HG03457 (cell line): ENCODE measurements at regions not wholly inside any gene's neighbourhood (a gene's known extent, or its start where the extent isn't known, plus 50 kb on each side); places are given as distances from the start of the nearest gene placed in this dataset.
"Not testable (repeated sequence)": the region's sequence is repeated elsewhere in the genome, so short reads cannot be mapped to it uniquely, and the experiment has no call there.

Source experiments
- ATAC-seq: cut with Tn5 transposase; IDR thresholded peaks from one replicate; pipeline ENCODE4 v1.9.1; 2021; ENCODE audit warnings: moderate number of reproducible peaks; ENCODE audit not compliant: unreplicated experiment

DNA sequence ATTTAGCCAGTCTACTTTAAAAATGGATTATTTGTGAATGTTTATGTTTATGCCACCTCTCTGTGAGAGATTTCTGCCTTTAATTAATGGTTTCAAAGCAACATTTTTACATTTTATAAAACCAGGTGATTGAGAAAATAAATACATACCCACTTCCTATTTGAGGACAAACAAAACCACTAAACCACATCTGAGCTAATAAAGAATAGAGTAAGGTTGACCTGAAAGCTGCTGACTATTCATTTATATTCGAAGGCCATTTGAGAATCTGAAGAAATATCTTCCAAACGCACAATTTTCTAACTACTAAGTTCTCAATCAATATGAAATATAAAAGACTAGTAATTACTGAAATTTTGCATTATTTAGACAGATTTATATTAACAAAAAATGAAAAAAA lies 705.1 kb downstream of the XPNPEP1 start:
- ATAC-seq: no peak

DNA sequence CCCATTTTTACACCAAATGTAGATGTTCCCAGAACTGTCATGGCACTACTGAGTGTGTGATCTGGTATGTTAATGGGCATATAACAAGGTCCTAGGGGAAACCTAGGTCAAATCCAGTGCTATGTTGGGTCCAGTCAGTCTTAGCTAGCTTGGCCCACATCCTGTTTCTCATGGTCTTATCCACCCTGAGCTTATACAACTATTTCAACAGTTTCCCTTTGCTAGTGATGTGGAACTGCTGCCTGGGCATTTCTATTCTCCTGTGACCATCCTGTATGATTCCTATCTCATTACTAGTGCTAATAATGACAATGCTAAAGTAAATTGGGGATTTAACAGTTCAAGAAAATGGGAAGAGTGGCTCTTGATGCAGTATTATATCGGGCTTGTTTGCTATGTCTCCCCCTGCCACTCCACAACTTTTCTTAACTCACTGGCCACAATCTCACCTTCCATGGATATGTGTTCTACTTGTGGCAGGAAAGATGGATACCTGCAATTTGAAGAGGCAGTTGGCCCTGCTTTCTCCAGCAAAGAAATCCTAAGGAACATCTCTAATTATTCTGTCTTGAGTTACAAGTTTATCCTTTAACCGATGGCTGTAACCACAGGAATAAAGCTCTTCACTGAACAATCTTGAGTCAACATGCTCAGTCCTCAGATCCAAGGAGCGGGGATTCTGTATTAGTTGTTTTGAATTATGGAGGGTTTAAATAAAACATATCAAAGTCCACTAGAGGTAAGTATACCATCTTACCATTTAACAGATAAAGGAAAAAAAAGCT lies 707.8 kb downstream of the XPNPEP1 start:
- no peak for ATAC-seq

DNA sequence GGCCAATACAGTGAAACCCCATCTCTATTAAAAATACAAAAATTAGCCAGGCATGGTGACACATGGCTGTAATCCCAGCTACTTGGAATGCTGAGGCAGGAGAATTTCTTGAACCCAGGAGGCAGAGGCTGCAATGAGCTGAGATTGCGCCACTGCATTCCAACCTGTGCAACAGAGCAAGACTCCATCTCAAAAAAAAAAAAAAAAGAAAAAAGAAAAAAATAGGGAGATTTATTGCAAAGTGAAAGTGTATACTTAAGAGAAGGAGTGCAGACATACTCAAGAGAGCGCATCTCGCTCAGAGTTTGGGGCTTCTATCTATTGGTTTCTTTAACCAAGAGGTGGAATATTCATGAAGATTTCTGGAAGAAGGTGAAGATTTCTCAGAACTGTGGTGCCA lies 708.4 kb downstream of the XPNPEP1 start:
- ATAC-seq: not testable (repeated sequence)

DNA sequence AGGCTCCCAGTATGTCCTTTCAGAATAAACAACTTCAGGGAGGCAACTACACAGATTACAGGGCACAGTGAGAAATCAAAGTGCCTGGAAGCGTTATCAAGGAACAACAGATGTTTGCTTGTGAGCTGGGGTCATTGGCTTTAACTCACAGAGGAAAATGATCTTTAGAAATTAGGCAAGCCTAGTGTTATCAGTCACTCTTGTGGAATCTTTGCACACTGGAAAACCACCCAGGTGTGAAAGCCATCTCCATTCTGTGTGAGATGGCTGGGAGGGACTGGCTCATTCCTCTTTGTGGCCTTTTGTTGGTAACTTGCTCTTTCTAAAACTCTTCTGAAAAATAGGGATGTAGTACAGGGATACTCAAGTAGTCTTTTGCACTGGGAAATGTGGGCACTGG lies 716.0 kb downstream of the XPNPEP1 start:
- no peak for ATAC-seq

DNA sequence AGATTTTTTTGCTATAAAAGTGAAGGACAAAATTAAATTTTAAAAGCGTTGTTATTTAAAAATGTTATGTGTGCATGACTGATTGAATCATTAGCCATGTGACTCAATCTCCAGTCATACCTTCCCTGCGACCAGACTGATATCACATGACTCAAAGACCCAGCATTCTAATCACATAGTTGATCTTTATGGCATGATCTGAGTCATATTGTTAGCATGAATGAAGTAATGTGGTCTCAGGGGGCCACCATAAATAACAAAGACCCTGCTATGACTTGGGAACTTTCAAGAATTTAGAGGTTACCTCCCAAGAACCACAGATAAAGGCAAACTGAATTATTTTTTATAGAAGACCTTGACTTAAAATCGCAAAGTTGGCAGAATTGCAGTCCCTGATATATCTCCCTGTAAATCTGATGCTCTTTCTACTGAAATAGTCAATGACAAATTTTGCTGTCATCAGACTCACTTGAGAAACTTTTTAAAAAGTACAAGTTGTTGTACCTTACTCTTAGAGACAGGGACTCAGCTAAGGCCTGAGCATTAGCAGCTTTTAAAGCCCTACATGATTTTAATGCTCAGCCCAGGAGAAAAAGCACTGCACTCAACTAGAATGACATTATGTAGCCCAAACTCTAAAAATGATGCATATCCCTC lies 717.3 kb downstream of the XPNPEP1 start:
- ATAC-seq: no peak

DNA sequence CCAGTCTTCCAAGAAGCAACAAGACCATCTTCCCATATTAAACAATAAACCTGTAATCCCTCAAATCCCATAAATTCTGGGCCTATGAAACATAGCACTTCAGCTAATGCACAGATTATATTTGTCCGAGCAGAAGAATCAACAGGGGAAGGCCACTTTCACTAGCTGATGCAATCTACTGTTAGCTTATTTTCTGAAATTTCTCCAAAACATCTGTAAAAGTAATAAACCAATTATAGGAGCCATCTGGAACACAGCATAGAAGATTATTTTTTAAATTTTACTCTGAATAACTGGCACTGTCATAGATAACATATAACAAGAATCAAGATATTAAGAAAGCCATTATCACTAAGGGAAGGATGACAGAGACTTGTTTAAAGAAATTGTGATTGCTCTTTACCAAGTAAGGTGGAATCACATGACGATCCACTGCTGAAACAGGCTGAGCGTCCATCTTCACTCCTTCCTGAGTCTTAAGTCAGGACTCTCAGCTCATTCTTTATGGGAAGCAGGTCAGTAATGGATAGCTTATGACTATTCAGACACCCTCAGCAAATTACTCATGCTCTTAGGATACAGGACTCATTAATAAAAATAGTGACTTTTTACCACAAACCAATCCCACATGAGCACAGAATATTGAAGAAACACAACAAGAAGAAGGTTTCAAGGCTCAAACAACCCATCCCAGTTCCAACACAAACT lies 719.5 kb downstream of the XPNPEP1 start:
- ATAC-seq: no peak

DNA sequence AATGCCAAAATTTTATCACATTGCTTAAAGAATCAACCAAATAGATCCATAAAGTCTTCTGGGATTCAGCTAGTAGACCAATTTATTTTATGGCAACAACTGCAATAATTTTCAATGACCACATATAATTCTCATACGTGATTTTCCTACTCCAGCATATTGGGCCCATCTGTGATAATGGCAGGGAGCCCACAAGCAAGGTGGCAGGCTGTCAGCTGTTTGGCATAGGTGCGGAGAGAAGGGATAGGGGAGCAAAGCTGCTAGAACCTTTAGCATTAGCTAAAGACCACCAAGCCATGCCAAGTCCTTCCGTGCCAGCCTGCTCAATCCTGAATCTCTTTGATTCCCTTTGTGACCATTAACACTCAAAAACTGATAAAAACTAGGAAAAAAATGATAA lies 721.2 kb downstream of the XPNPEP1 start:
- ATAC-seq: no peak

DNA sequence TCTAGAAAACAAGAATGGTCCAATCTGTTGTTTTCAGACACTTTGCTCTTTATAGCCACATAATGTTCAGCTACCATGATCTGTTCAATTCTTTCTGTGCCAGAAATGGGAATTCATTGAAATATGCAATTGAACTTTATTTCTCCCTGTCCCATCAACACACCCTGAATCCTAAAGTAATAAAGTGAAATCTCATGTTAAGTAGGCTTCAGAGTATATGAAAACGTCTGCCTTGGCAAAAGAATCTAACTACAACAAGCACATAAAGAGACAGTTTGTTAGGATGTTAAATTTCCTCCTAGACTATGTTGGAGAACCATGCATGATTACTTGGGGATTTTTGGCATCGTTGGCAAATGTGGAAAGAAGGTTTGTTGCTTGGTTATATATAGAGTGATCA lies 722.7 kb downstream of the XPNPEP1 start:
- ATAC-seq: no peak

DNA sequence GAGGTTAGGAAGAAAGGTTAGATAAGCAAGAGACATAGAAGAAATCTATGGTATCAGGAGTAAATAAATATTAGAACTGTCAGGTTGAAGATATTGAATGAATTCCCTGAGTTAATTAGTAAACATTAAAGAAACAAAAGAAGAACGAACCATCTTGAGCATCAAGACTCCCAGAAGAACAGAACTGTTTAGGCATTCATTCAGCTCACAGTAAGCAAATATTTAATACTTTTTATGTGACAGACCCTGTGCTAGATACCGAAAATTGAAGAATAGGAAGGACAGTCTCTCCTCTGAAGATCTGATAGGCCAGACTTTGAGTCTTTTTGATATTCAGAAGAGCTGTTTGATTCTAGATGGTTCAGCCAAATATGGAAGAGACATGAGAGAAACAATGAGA lies 731.5 kb downstream of the XPNPEP1 start:
- ATAC-seq: no peak

DNA sequence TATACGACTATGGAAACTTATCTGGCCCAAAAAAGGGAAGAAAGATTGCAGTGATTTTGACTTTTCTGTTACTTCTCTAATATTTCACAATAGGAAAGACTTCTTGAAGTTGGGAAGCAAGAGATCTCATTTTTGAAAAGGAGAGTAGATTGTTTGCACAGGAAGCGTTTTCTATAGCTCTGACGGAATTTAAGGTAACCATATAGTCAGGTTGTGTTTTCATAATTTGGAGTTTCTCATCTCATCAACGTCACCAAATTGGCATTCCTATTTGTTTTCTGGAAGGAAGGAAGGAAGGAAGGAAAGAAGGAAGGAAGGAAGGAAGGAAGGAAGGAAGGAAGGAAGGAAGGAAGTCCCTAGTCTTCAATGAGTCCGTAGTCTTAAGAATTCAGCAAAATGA lies 732.0 kb downstream of the XPNPEP1 start:
- ATAC-seq: no peak

DNA sequence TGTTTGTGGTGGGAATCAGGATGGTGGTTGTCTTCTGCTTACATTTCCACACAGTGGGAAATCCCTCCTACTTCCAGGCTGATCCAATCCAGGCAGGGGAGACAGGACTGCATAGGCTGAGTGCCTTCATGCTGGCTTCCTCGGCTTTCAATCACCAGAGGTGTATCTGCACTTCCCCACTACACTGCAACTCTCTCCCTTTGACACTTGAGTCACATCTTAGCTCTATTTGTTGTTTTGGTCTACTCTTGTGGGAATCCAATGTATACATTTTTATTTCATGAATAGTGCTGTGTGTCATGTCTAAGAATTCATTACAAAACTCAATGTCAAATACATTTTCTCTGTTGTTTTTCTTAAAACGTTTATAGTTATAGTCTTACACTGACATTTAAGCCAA lies 735.6 kb downstream of the XPNPEP1 start:
- ATAC-seq: no peak

DNA sequence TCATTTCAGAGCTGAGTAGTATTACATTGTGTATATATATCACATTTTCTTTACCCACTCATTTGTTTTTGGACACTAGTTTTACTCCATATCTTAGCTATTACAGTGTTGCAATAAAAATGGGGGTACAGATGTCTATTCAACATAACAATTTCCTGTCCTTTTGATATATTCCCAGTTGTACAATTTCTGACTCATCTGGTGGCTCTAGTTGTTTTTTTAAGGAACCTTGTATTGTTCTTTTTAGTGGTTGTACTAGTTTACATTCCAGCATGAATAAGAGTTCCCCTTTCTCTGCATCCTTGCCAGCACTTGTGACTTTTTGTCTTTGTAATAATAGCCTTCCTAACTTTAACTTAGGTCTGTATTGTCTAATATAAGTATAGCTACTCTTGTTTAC lies 739.9 kb downstream of the XPNPEP1 start:
- ATAC-seq: no peak

DNA sequence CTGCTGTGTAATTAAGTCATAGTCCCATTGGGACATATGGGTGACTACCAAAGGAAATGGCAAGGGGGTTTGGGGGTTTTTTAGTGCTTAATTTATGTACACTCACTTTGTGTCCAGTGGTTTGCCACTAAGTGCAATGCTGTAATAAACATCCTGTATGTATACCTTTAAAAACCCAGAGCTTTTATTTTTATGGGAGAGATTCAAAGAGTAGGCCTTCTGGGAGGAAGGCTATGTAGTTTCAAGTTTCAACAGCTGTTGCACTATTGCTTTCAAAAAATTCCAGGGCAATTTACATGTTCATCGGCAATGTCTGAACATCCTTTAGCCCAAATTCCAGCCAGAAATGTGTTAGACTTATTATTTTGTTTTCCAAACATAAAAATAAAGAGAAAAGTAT lies 744.7 kb downstream of the XPNPEP1 start:
- ATAC-seq: no peak

DNA sequence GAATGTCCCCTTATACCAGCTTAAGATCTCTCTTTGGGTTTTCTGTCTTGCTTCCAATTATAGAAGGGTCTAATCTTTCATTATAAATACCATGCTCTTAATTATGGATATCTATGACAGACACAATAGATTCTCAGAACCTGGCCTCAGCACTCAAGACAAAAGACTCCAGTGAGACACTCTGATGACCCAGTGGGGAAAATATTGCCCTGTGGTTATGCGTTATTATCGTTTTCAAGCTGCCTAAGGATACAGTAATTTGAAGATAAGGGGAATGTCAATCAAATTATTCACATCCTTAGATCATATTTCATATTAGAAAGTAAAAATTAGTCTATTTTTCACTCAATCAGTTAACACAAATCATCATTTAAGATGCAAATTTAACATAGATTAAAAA lies 748.8 kb downstream of the XPNPEP1 start:
- ATAC-seq: no peak

DNA sequence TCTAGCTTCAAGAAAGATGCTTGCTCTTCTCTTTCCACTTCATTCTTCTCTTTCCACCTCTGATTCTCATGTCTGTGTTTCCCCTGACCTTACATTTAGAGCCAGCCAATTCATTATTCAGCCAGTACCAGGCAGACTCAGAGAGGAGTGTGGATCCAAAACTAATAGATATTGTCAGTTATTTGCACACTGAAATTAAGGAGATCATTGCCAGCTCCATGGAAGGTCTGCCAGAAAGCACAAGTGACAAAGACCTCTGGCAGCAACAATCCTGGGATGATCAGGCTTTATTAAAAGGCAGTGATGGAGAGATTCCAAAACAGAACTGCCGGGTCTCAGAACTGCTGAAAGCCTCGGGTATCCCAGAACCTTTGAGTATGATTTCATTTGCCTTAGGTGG lies 749.4 kb downstream of the XPNPEP1 start:
- no peak for ATAC-seq

DNA sequence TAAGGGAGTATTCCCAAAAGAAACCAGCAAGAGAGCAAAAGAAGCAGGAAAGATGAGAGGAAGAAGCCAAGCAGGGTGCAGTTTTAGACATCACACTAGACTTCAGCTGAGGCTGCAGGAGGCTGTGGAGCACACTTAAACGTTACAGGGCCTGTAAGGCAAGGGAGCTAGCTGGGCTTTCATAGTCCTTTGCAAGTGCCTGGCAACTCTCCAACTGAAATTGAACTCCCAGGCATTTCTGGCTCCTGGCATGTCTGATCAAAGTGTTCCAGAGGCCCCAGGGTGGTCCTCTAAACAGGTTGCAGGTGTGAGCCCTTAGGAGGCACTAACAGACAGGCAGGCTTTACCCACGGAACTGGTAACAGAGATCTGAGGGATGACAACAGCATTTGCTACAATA lies 750.2 kb downstream of the XPNPEP1 start:
- no peak for ATAC-seq

DNA sequence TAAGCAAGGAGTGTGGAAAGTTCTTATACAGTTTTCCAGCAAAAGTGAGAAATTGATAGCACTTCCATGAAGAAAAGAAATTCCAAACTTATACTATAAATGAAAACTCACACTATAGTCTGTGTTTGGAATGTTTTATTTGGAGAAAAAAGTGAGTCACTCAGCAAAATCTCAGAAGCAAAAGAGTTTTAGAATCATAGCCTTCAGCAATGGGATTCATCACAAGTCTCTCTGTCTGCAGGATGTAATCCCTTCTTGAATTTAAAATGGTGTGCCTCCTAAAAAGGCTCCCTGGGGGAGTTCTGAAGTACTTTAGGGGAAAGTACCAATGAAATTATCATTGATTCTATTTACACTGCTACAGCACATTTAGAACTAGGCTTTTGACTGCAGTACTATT lies 756.4 kb downstream of the XPNPEP1 start:
- no peak for ATAC-seq

DNA sequence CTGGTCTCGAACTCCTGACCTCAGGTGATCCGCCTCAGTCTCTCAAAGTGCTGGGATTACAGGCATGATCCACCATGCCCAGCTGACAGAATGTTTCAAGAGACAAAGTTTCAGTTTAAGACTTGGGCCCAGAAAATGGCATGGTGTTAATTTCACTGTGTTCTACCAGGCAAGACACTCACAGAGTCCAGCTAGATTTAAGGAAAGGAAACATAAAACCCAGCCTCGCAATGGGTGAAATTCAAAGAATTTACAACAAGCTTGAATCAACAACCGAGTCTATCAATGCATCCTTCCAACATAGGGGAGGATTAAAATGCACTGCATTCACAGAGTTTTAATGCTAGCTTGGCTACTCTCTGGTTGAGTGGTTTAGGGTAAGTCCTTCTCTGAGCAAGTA lies 764.0 kb downstream of the XPNPEP1 start:
- no peak for ATAC-seq

DNA sequence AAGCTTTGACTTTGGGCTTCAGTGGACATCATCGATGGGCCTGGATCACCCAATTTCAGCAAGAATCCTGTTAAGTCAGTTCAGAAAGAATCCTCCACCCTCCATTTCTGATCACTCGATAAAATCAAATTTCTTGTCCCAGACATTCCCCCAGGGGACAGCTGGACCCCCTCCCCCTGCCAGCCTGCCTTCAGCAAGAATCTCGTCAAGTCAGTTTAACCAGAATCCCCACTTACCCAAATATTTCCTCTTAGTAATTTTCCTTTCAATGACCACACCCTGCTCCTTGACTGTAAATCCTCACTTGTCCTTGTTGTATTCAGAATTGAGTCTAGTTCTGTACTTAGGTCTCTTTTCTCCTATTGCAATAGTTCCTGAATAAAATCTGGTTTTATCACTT lies 766.9 kb downstream of the XPNPEP1 start:
- no peak for ATAC-seq

DNA sequence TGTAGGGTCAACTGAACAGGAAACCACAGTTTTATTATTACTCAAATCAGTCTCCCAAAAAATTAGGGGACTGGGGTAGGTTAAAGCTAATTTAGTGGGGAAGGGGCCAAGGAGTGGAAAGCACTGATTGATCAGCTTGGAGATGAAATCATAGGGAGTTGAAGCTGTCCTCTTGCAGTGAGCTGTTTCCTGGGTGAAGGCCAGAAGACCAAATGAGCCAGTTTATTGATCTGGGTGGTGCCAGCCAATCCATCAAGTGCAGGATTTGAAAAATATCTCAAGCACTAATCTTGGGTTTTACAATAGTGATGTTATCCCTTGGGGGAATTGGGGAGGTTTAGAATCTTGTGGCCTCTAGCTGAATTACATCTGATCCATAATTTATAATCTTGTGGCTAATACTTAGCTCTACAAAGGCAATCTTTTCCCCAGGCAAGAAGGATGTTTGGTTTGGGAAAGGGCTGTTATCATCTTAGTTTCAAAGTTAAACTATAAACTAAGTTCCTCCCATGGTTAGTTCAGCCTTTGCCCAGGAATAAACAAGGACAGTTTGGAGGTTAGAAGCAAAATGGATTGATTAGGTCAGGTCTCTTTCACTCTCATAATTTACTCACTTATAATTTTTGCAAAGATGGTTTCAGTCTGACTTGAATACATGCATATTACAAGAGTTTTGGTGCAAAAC lies 773.5 kb downstream of the XPNPEP1 start:
- no peak for ATAC-seq

DNA sequence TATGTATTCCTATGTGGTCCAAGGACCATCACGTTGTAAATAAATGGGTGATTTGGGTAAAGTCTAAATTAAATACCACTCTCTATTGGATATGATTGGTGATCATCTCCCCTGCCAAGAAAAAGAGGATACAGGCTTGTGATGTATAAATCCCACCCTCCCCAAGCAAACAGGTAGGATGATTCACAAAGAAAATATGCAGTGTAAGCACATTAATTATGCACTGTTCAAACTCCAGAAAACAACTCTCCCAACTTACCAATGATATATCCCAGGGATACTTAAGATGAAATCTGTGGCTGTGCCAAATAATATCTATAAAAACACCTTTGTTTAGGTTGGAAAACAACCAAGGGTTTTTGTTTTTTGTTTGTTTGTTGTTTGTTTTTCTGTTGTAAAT lies 795.9 kb downstream of the XPNPEP1 start:
- no peak for ATAC-seq

DNA sequence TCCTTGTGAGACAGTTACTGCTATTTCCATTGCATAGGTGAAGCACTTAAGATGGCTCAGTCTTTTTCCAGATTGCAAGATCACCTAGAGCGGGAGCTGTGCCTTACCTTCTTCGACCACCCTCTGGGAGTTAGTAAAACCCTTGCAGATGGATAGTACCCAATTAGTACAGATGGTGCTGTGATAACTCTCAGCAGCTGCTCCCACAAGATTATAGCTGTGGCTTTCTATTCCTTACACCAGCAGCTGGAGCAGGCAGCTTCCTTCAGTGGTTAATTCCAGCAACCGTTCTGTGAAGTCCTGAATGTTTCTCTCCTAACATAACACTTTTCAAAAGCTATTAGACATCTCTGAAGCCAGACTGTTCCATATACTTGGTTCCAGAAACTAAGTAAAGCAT lies 796.8 kb downstream of the XPNPEP1 start:
- no peak for ATAC-seq
